ENCODE measurements at regions not wholly inside any gene's neighbourhood (a gene's known extent, or its start where the extent isn't known, plus 50 kb on each side); places are given as distances from the start of the nearest gene placed in this dataset.

- TF ChIP-seq CTCF (IDR thresholded peaks at IDR 0.05): no peak
- no peak for TF ChIP-seq SIN3A (IDR thresholded peaks at IDR 0.05; ENCODE audit: borderline replicate concordance, low read depth, low read length)
Measured at GRCh38 chr6:167449094-167449861, 124.4 kb downstream of the TTLL2 start.

Data from SK-N-SH (cell line).